GM23338 (cell line): ENCODE measurements at regions not wholly inside any gene's neighbourhood (a gene's known extent, or its start where the extent isn't known, plus 50 kb on each side); places are given as distances from the start of the nearest gene placed in this dataset.

Source experiments
- ATAC-seq: fragments of 200-7000 bp; cut with Tn5 transposase; 3 replicates; pipeline ENCODE4 v1.9.1; 2020
- DNase-seq: peaks from one replicate; pipeline ENCODE4 v3.0.0-alpha.2; 2015; ENCODE audit warnings: low spot score
- H2AFZ ChIP-seq: fragments of 200-600 bp; sonication (generic); 2 replicates; pipeline ENCODE4 v1.8.0; 2016; ENCODE audit warnings: antibody characterized with exemption, mild to moderate bottlenecking, moderate library complexity
- H3F3A ChIP-seq: fragments of 200-600 bp; sonication (generic); replicated peaks from 2 replicates; pipeline ENCODE4 v1.8.0; 2017; ENCODE audit warnings: antibody characterized with exemption, mixed run types, low read depth
- H3K27ac ChIP-seq: fragments of 200-600 bp; sonication (generic); 2 replicates; pipeline ENCODE4 v1.6.1; 2016; ENCODE audit warnings: low read depth
- H3K27me3 ChIP-seq: fragments of 200-600 bp; sonication (generic); 2 replicates; pipeline ENCODE4 v1.8.0; 2016; ENCODE audit warnings: mild to moderate bottlenecking, mixed run types, moderate library complexity; ENCODE audit not compliant: insufficient read depth
- H3K36me3 ChIP-seq: fragments of 200-600 bp; sonication (generic); 2 replicates; pipeline ENCODE4 v1.8.0; 2016; ENCODE audit warnings: mild to moderate bottlenecking; ENCODE audit not compliant: insufficient read depth
- H3K4me1 ChIP-seq: fragments of 200-600 bp; sonication (generic); 2 replicates; pipeline ENCODE4 v1.8.0; 2016; ENCODE audit warnings: mild to moderate bottlenecking, moderate library complexity; ENCODE audit not compliant: insufficient read depth
- H3K4me2 ChIP-seq: fragments of 200-600 bp; sonication (generic); 2 replicates; pipeline ENCODE4 v1.7.1; 2017; ENCODE audit warnings: mixed run types
- H3K4me3 ChIP-seq: fragments of 200-600 bp; sonication (generic); 2 replicates; pipeline ENCODE4 v1.6.1; 2016; ENCODE audit warnings: mixed run types
- H3K79me2 ChIP-seq: fragments of 200-600 bp; sonication (generic); replicated peaks from 2 replicates; pipeline ENCODE4 v1.8.0; 2017; ENCODE audit warnings: mild to moderate bottlenecking; ENCODE audit not compliant: insufficient read depth
- H3K9me2 ChIP-seq: fragments of 200-600 bp; sonication (generic); 2 replicates; pipeline ENCODE4 v1.8.0; 2017; ENCODE audit not compliant: insufficient read depth
- H4K20me1 ChIP-seq: fragments of 200-600 bp; sonication (generic); replicated peaks from 2 replicates; pipeline ENCODE4 v1.8.0; 2017; ENCODE audit warnings: mild to moderate bottlenecking; ENCODE audit not compliant: insufficient read depth
- H3K27ac Mint-ChIP-seq: 2 replicates; pipeline ENCODE4 v1.8.0; 2020; ENCODE audit warnings: inconsistent platforms, mild to moderate bottlenecking, moderate library complexity, mixed read lengths
- H3K27me3 Mint-ChIP-seq: 3 replicates; pipeline ENCODE4 v1.8.0; 2022; ENCODE audit warnings: low read depth, mild to moderate bottlenecking, moderate library complexity, mixed read lengths, inconsistent platforms; ENCODE audit not compliant: insufficient read depth, poor library complexity
- H3K36me3 Mint-ChIP-seq: 3 replicates; pipeline ENCODE4 v1.8.0; 2021; ENCODE audit warnings: low read depth, mild to moderate bottlenecking, inconsistent platforms, moderate library complexity, mixed read lengths
- H3K4me1 Mint-ChIP-seq: 3 replicates; pipeline ENCODE4 v1.8.0; 2020; ENCODE audit warnings: mild to moderate bottlenecking, inconsistent platforms, mixed read lengths
- H3K4me3 Mint-ChIP-seq: 3 replicates; pipeline ENCODE4 v1.8.0; 2021; ENCODE audit warnings: moderate library complexity, mild to moderate bottlenecking, inconsistent platforms, mixed read lengths
- H3K9me3 Mint-ChIP-seq: 3 replicates; pipeline ENCODE4 v1.8.0; 2020; ENCODE audit warnings: moderate library complexity, mild to moderate bottlenecking, inconsistent platforms, mixed read lengths
- CREB1 ChIP-seq: fragments of 250-450 bp; sonication (Bioruptor Pico); IDR thresholded peaks from 2 replicates; pipeline ENCODE4 v1.5.0; 2020; ENCODE audit warnings: low read depth, mild to moderate bottlenecking, moderate library complexity
- CTCF ChIP-seq, 2 experiments: fragments of 200-600 bp in 1 of 2; sonication (generic) in 1 of 2; conservative IDR thresholded peaks; 2 replicates each; pipeline versions ENCODE4 v1.5.1 to v1.6.1; 2016 to 2017; ENCODE audit warnings: antibody characterized with exemption in 2 of 2, low read depth in 2 of 2, mild to moderate bottlenecking in 2 of 2, moderate library complexity in 1 of 2
- EZH2 ChIP-seq: fragments of 200-600 bp; sonication (generic); IDR thresholded peaks from one replicate; pipeline ENCODE4 v1.8.0; 2017; ENCODE audit warnings: antibody characterized with exemption, mild to moderate bottlenecking, low read depth; ENCODE audit not compliant: unreplicated experiment
- EZH2phosphoT487 ChIP-seq: fragments of 200-600 bp; sonication (generic); IDR thresholded peaks from one replicate; pipeline ENCODE4 v1.8.1; 2018; ENCODE audit warnings: antibody characterized with exemption; ENCODE audit not compliant: unreplicated experiment
- JUNB ChIP-seq: IDR thresholded peaks from one replicate; pipeline ENCODE4 v1.6.1; 2016; ENCODE audit warnings: antibody characterized with exemption; ENCODE audit not compliant: unreplicated experiment
- NANOG ChIP-seq: IDR thresholded peaks from 2 replicates; pipeline ENCODE4 v1.6.1; 2016; ENCODE audit warnings: antibody characterized with exemption, borderline replicate concordance
- POLR2AphosphoS5 ChIP-seq: IDR thresholded peaks from 2 replicates; pipeline ENCODE4 v1.6.1; 2016; ENCODE audit warnings: antibody characterized with exemption, low read depth
- REST ChIP-seq: IDR thresholded peaks from one replicate; pipeline ENCODE4 v1.6.1; 2018; ENCODE audit warnings: antibody characterized with exemption; ENCODE audit not compliant: unreplicated experiment
- STAT1 ChIP-seq: IDR thresholded peaks from one replicate; pipeline ENCODE4 v1.6.1; 2016; ENCODE audit warnings: antibody characterized with exemption; ENCODE audit not compliant: unreplicated experiment
- ZNF114 ChIP-seq: fragments of 250-450 bp; sonication (Bioruptor Pico); IDR thresholded peaks from 2 replicates; pipeline ENCODE4 v1.5.0; 2020; ENCODE audit warnings: mild to moderate bottlenecking, moderate library complexity
- ZNF331 ChIP-seq: fragments of 250-450 bp; sonication (Bioruptor Pico); IDR thresholded peaks from 2 replicates; pipeline ENCODE4 v1.5.0; 2020; ENCODE audit warnings: low read depth, mild to moderate bottlenecking, moderate library complexity
- TF ChIP-seq, protein P1 (sequence below): IDR thresholded peaks from 2 replicates; pipeline ENCODE4 v1.6.1; 2016; ENCODE audit warnings: antibody characterized with exemption
- TF ChIP-seq, protein P2 (sequence below): fragments of 250-450 bp; sonication (Bioruptor Pico); IDR thresholded peaks from 2 replicates; pipeline ENCODE4 v1.5.0; 2020; ENCODE audit warnings: mild to moderate bottlenecking, moderate library complexity

GRCh38 chr20:6680441-6680840, 87.0 kb upstream of the BMP2 start (continued):
- TF ChIP-seq EZH2 (no peak), EZH2phosphoT487 (no peak), JUNB (no peak), ZNF331 (no peak), ZNF114 (CRISPR knock-in tag) (no peak), REST (no peak), POLR2AphosphoS5 (no peak)

- Histone ChIP-seq H3K9me2 (no peaks in the 10 kb centered on the region), H3K27me3 (no peaks in the 10 kb centered on the region), H2AFZ (no peak overlapping the region), H3K36me3 (no peaks in the 10 kb centered on the region), H3F3A (no peaks in the 10 kb centered on the region), H3K4me2 (no peak overlapping the region), H3K27ac (no peak overlapping the region), H3K79me2 (no peaks in the 10 kb centered on the region), H3K4me1 (no peaks in the 10 kb centered on the region), H3K4me3 (no peak overlapping the region), H4K20me1 (no peaks in the 10 kb centered on the region)
- ATAC-seq (peak; percentile 36; the same call in 1 of the 3 replicates), DNase-seq (peak; percentile 17)
- Mint-ChIP-seq H3K27me3 (no peaks in the 10 kb centered on the region), H3K27ac (no peak overlapping the region), H3K36me3 (no peaks in the 10 kb centered on the region), H3K4me3 (no peak overlapping the region), H3K9me3 (no peaks in the 10 kb centered on the region), H3K4me1 (no peaks in the 10 kb centered on the region)
- no peak for TF ChIP-seq ZNF331
- no peak for TF ChIP-seq EZH2phosphoT487
- TF ChIP-seq NANOG, result no peak
- TF ChIP-seq ZNF114 (CRISPR knock-in tag), result no peak
- no peak for TF ChIP-seq STAT1
- TF ChIP-seq CREB1 (CRISPR knock-in tag), result no peak
- TF ChIP-seq EZH2, result no peak
- TF ChIP-seq, protein P1, sequence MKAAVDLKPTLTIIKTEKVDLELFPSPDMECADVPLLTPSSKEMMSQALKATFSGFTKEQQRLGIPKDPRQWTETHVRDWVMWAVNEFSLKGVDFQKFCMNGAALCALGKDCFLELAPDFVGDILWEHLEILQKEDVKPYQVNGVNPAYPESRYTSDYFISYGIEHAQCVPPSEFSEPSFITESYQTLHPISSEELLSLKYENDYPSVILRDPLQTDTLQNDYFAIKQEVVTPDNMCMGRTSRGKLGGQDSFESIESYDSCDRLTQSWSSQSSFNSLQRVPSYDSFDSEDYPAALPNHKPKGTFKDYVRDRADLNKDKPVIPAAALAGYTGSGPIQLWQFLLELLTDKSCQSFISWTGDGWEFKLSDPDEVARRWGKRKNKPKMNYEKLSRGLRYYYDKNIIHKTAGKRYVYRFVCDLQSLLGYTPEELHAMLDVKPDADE, result no peak
- no peak for TF ChIP-seq CTCF (conservative IDR thresholded peaks at IDR 0.05; ENCODE audit: low read depth in 2 of 2)
- no peak for TF ChIP-seq POLR2AphosphoS5
- TF ChIP-seq, protein P2, sequence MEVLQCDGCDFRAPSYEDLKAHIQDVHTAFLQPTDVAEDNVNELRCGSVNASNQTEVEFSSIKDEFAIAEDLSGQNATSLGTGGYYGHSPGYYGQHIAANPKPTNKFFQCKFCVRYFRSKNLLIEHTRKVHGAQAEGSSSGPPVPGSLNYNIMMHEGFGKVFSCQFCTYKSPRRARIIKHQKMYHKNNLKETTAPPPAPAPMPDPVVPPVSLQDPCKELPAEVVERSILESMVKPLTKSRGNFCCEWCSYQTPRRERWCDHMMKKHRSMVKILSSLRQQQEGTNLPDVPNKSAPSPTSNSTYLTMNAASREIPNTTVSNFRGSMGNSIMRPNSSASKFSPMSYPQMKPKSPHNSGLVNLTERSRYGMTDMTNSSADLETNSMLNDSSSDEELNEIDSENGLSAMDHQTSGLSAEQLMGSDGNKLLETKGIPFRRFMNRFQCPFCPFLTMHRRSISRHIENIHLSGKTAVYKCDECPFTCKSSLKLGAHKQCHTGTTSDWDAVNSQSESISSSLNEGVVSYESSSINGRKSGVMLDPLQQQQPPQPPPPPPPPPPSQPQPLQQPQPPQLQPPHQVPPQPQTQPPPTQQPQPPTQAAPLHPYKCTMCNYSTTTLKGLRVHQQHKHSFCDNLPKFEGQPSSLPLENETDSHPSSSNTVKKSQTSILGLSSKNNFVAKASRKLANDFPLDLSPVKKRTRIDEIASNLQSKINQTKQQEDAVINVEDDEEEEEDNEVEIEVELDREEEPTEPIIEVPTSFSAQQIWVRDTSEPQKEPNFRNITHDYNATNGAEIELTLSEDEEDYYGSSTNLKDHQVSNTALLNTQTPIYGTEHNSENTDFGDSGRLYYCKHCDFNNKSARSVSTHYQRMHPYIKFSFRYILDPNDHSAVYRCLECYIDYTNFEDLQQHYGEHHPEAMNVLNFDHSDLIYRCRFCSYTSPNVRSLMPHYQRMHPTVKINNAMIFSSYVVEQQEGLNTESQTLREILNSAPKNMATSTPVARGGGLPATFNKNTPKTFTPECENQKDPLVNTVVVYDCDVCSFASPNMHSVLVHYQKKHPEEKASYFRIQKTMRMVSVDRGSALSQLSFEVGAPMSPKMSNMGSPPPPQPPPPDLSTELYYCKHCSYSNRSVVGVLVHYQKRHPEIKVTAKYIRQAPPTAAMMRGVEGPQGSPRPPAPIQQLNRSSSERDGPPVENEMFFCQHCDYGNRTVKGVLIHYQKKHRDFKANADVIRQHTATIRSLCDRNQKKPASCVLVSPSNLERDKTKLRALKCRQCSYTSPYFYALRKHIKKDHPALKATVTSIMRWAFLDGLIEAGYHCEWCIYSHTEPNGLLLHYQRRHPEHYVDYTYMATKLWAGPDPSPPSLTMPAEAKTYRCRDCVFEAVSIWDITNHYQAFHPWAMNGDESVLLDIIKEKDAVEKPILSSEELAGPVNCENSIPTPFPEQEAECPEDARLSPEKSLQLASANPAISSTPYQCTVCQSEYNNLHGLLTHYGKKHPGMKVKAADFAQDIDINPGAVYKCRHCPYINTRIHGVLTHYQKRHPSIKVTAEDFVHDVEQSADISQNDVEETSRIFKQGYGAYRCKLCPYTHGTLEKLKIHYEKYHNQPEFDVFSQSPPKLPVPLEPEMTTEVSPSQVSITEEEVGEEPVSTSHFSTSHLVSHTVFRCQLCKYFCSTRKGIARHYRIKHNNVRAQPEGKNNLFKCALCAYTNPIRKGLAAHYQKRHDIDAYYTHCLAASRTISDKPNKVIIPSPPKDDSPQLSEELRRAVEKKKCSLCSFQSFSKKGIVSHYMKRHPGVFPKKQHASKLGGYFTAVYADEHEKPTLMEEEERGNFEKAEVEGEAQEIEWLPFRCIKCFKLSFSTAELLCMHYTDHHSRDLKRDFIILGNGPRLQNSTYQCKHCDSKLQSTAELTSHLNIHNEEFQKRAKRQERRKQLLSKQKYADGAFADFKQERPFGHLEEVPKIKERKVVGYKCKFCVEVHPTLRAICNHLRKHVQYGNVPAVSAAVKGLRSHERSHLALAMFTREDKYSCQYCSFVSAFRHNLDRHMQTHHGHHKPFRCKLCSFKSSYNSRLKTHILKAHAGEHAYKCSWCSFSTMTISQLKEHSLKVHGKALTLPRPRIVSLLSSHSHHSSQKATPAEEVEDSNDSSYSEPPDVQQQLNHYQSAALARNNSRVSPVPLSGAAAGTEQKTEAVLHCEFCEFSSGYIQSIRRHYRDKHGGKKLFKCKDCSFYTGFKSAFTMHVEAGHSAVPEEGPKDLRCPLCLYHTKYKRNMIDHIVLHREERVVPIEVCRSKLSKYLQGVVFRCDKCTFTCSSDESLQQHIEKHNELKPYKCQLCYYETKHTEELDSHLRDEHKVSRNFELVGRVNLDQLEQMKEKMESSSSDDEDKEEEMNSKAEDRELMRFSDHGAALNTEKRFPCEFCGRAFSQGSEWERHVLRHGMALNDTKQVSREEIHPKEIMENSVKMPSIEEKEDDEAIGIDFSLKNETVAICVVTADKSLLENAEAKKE, result no peak
Observed at GRCh38 chr20:6679086-6679485, 88.4 kb upstream of the BMP2 start.
